Thyroid gland (tissue), 4 donors: ENCODE measurements at regions not wholly inside any gene's neighbourhood (a gene's known extent, or its start where the extent isn't known, plus 50 kb on each side); places are given as distances from the start of the nearest gene placed in this dataset.

ENCODE experiments used
- POLR2A ChIP-seq, 2 donors: fragments of 450-650 bp; IDR thresholded peaks; one replicate each; pipeline ENCODE4 v1.6.1; 2017; ENCODE audit warnings: antibody characterized with exemption in 2 of 2, mild to moderate bottlenecking in 2 of 2, moderate library complexity in 1 of 2
- TF ChIP-seq, protein P1 (sequence below), 6 experiments: fragments of 200-600 bp in 3 of 6; fragments of 450-650 bp in 3 of 6; sonication (generic) in 3 of 6; IDR thresholded peaks; one replicate each; pipeline ENCODE4 v1.5.1; 2016 to 2019; ENCODE audit warnings: antibody characterized with exemption in 6 of 6, mild to moderate bottlenecking in 2 of 6, inconsistent platforms in 1 of 6, moderate library complexity in 1 of 6

DNA sequence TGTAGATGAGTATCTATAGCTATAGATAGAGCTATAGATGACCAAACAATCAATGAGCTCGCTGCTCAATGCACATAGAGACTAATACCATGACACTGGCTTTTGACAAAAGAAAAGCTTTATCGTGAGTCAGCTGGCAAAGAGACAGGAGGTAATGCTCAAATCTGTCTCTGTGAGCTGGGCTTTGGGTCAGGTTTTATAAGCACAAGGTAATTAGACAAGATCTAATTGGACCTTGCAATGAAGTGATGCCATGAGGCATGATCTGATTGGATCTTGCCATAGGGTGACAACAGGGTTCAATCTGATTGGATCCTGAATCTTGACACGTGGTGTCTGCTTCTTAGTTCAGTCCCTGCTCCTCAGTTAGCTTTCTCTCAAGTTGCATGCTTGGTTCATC is 180.7 kb upstream of the MXRA5 start:
- TF ChIP-seq, protein P1, sequence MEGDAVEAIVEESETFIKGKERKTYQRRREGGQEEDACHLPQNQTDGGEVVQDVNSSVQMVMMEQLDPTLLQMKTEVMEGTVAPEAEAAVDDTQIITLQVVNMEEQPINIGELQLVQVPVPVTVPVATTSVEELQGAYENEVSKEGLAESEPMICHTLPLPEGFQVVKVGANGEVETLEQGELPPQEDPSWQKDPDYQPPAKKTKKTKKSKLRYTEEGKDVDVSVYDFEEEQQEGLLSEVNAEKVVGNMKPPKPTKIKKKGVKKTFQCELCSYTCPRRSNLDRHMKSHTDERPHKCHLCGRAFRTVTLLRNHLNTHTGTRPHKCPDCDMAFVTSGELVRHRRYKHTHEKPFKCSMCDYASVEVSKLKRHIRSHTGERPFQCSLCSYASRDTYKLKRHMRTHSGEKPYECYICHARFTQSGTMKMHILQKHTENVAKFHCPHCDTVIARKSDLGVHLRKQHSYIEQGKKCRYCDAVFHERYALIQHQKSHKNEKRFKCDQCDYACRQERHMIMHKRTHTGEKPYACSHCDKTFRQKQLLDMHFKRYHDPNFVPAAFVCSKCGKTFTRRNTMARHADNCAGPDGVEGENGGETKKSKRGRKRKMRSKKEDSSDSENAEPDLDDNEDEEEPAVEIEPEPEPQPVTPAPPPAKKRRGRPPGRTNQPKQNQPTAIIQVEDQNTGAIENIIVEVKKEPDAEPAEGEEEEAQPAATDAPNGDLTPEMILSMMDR (IDR thresholded peaks at IDR 0.05), result no peak
- no peak for TF ChIP-seq POLR2A (IDR thresholded peaks at IDR 0.05)
